GM12878 (cell line): ENCODE measurements at regions not wholly inside any gene's neighbourhood (a gene's known extent, or its start where the extent isn't known, plus 50 kb on each side); places are given as distances from the start of the nearest gene placed in this dataset.

Experiments used
- CREB1 ChIP-seq: IDR thresholded peaks from 2 replicates; pipeline ENCODE4 v1.6.1; 2012; ENCODE audit warnings: low read depth, mild to moderate bottlenecking, inconsistent platforms
- KLF5 ChIP-seq: fragments of 450-650 bp; IDR thresholded peaks from 2 replicates; pipeline ENCODE4 v1.6.1; 2014; ENCODE audit warnings: mild to moderate bottlenecking; ENCODE audit not compliant: partially characterized antibody
- TBL1XR1 ChIP-seq: IDR thresholded peaks from 2 replicates; pipeline ENCODE4 v1.6.1; 2012; ENCODE audit warnings: low read depth, low read length, improper control_type of control experiment
- ZBTB33 ChIP-seq: fragments of 450-650 bp; IDR thresholded peaks from 2 replicates; pipeline ENCODE4 v1.6.1; 2017; ENCODE audit warnings: mild to moderate bottlenecking
- TF ChIP-seq, protein P1 (sequence below), 3 experiments: IDR thresholded peaks in 2 of 3; conservative IDR thresholded peaks in 1 of 3; 2 replicates each; pipeline ENCODE4 v1.5.1; 2011; ENCODE audit warnings: low read depth in 3 of 3, low read length in 3 of 3, mild to moderate bottlenecking in 3 of 3, control low read depth in 2 of 3, moderate library complexity in 2 of 3, inconsistent platforms in 1 of 3, mixed read lengths in 1 of 3; ENCODE audit not compliant: control insufficient read depth in 2 of 3, insufficient read depth in 1 of 3; ENCODE audit errors: extremely low read depth in 1 of 3

GRCh38 chr22:23382428-23383218 is 197.5 kb downstream of the IGLL1 start:
- TF ChIP-seq TBL1XR1 (no peak), ZBTB33 (no peak), KLF5 (no peak), CREB1 (no peak)
- TF ChIP-seq, protein P1, sequence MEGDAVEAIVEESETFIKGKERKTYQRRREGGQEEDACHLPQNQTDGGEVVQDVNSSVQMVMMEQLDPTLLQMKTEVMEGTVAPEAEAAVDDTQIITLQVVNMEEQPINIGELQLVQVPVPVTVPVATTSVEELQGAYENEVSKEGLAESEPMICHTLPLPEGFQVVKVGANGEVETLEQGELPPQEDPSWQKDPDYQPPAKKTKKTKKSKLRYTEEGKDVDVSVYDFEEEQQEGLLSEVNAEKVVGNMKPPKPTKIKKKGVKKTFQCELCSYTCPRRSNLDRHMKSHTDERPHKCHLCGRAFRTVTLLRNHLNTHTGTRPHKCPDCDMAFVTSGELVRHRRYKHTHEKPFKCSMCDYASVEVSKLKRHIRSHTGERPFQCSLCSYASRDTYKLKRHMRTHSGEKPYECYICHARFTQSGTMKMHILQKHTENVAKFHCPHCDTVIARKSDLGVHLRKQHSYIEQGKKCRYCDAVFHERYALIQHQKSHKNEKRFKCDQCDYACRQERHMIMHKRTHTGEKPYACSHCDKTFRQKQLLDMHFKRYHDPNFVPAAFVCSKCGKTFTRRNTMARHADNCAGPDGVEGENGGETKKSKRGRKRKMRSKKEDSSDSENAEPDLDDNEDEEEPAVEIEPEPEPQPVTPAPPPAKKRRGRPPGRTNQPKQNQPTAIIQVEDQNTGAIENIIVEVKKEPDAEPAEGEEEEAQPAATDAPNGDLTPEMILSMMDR (IDR thresholded peaks at IDR 0.05 in 2 of 3, conservative IDR thresholded peaks at IDR 0.05 in 1 of 3; ENCODE audit: control insufficient read depth in 2 of 3, extremely low read depth in 1 of 3, insufficient read depth in 1 of 3, low read depth in 3 of 3, low read length in 3 of 3) = no peak
